ENCODE measurements at regions not wholly inside any gene's neighbourhood (a gene's known extent, or its start where the extent isn't known, plus 50 kb on each side); places are given as distances from the start of the nearest gene placed in this dataset.

- no peak overlapping the region for H3K4me3 ChIP-seq (ENCODE audit: low read depth, low read length)
- no peak for TF ChIP-seq ZNF692 (tag by site-specific recombination; IDR thresholded peaks at IDR 0.05)
- no peak for TF ChIP-seq ZEB2 (tag by site-specific recombination; IDR thresholded peaks at IDR 0.05)
- TF ChIP-seq MYNN (tag by site-specific recombination; IDR thresholded peaks at IDR 0.05; ENCODE audit: borderline replicate concordance), result no peak
- TF ChIP-seq ZBTB6 (tag by site-specific recombination; IDR thresholded peaks at IDR 0.05), result no peak
- TF ChIP-seq ZNF132 (tag by site-specific recombination; IDR thresholded peaks at IDR 0.05; ENCODE audit: borderline replicate concordance), result no peak
- no peak for TF ChIP-seq ZNF266 (tag by site-specific recombination; IDR thresholded peaks at IDR 0.05; ENCODE audit: low read depth)
- no peak for TF ChIP-seq ZNF488 (tag by site-specific recombination; IDR thresholded peaks at IDR 0.05)
- TF ChIP-seq ZNF670 (tag by site-specific recombination; IDR thresholded peaks at IDR 0.05; ENCODE audit: low read depth), result no peak
- no peak for TF ChIP-seq ZFP3 (tag by site-specific recombination; IDR thresholded peaks at IDR 0.05; ENCODE audit: low read depth)
- no peak for TF ChIP-seq ZNF701 (tag by site-specific recombination; IDR thresholded peaks at IDR 0.05)
- H3K4me1 ChIP-seq (ENCODE audit: control insufficient read depth, insufficient read depth, low read length), result peaks cover 27% of the 10 kb centered on the region
- H3K36me3 ChIP-seq (ENCODE audit: control insufficient read depth in 2 of 2, insufficient read depth in 1 of 2, low read length in 2 of 2), result no peaks in the 10 kb centered on the region
- H3K27ac ChIP-seq (ENCODE audit: extremely low read depth, low read depth, low read length), result no peak overlapping the region
- CTCF ChIA-PET, result no interaction called here
- H3K9me3 ChIP-seq (ENCODE audit: control insufficient read depth, insufficient read depth, low read depth, low read length), result no peaks in the 10 kb centered on the region
- POLR2A ChIA-PET, result no interaction called here
These were observed 101.1 kb upstream of the FRMD6 start for GRCh38 chr14:51550636-51551035.

GRCh38 chr14:51552275-51552674, 99.4 kb upstream of the FRMD6 start:
- ChIA-PET POLR2A (no interaction called here), CTCF (interaction anchor here (1.4 kb wide), 1 partner anchor 100 kb away, joined by 3 read pairs; the partner anchor contains the start of gene FRMD6)
- no peak overlapping the region for H3K27ac ChIP-seq (ENCODE audit: extremely low read depth, low read depth, low read length)
- no peaks in the 10 kb centered on the region for H3K9me3 ChIP-seq (ENCODE audit: control insufficient read depth, insufficient read depth, low read depth, low read length)
- no peak overlapping the region for H3K4me3 ChIP-seq (ENCODE audit: low read depth, low read length)
- TF ChIP-seq FEZF1 (tag by site-specific recombination; IDR thresholded peaks at IDR 0.05), result no peak
- no peaks in the 10 kb centered on the region for H3K36me3 ChIP-seq (ENCODE audit: control insufficient read depth in 2 of 2, insufficient read depth in 1 of 2, low read length in 2 of 2)
- H3K4me1 ChIP-seq (ENCODE audit: control insufficient read depth, insufficient read depth, low read length), result peaks cover 14% of the 10 kb centered on the region

- Histone ChIP-seq H3K4me3 (ENCODE audit: low read depth, low read length) (no peak overlapping the region), H3K4me1 (ENCODE audit: control insufficient read depth, insufficient read depth, low read length) (peaks cover 8% of the 10 kb centered on the region; the same call in 1 of the 2 replicates), H3K27ac (ENCODE audit: extremely low read depth, low read depth, low read length) (no peak overlapping the region), H3K9me3 (ENCODE audit: control insufficient read depth, insufficient read depth, low read depth, low read length) (no peaks in the 10 kb centered on the region), H3K36me3 (ENCODE audit: control insufficient read depth in 2 of 2, insufficient read depth in 1 of 2, low read length in 2 of 2) (no peaks in the 10 kb centered on the region)
- ChIA-PET POLR2A (no interaction called here), CTCF (interaction anchor here (0.7 to 1.4 kb wide), 3 partner anchors 45 to 475 kb away, joined by 3 read pairs; partner anchors contain the start of gene FRMD6)
- TF ChIP-seq ZNF37A (tag by site-specific recombination; IDR thresholded peaks at IDR 0.05) (no peak), ZNF48 (tag by site-specific recombination; IDR thresholded peaks at IDR 0.05) (no peak), ZNF112 (tag by site-specific recombination; IDR thresholded peaks at IDR 0.05) (no peak), ZNF76 (tag by site-specific recombination; IDR thresholded peaks at IDR 0.05; ENCODE audit: borderline replicate concordance, low read depth) (no peak), ZNF521 (tag by site-specific recombination; IDR thresholded peaks at IDR 0.05) (no peak), ZNF133 (tag by site-specific recombination; IDR thresholded peaks at IDR 0.05) (no peak), ZNF423 (tag by site-specific recombination; IDR thresholded peaks at IDR 0.05) (no peak), ZBTB49 (tag by site-specific recombination; IDR thresholded peaks at IDR 0.05; ENCODE audit: low read depth) (no peak), ZNF202 (tag by site-specific recombination; IDR thresholded peaks at IDR 0.05; ENCODE audit: borderline replicate concordance) (no peak), ZNF777 (tag by site-specific recombination; IDR thresholded peaks at IDR 0.05; ENCODE audit: borderline replicate concordance) (no peak), ZBTB10 (tag by site-specific recombination; IDR thresholded peaks at IDR 0.05) (no peak), ZNF660 (tag by site-specific recombination; IDR thresholded peaks at IDR 0.05) (no peak), ZNF791 (tag by site-specific recombination; IDR thresholded peaks at IDR 0.05) (no peak)
These were observed 98.8 kb upstream of the FRMD6 start for GRCh38 chr14:51552768-51553404.
